ENCODE measurements at regions not wholly inside any gene's neighbourhood (a gene's known extent, or its start where the extent isn't known, plus 50 kb on each side); places are given as distances from the start of the nearest gene placed in this dataset.

- no peak for DNase-seq (ENCODE audit: low read depth, low spot score)
- ChIA-PET POLR2A (no interaction called here), CTCF (no interaction called here)
- no peak for TF ChIP-seq CTCF (IDR thresholded peaks at IDR 0.05; ENCODE audit: low read depth, low read length)
- Histone ChIP-seq H3K27ac (ENCODE audit: low read depth, low read length) (no peak overlapping the region), H3K9me3 (ENCODE audit: control insufficient read depth, insufficient read depth, low read length) (peaks cover 6% of the 10 kb centered on the region), H3K27me3 (ENCODE audit: control insufficient read depth, insufficient read depth, low read length) (no peaks in the 10 kb centered on the region), H3K4me3 (ENCODE audit: low read depth, low read length) (no peak overlapping the region)
Measured at GRCh38 chr5:162360373-162360931, 292.9 kb downstream of the GABRG2 start.

GRCh38 chr5:162372256-162372655, 304.7 kb downstream of the GABRG2 start:
- CTCF ChIA-PET: interaction anchor here (0.5 kb wide), 1 partner anchor 26 kb away, joined by 3 read pairs; no protein-coding TSS in a partner anchor
- POLR2A ChIA-PET: no interaction called here
- Histone ChIP-seq H3K9me3 (ENCODE audit: control insufficient read depth, insufficient read depth, low read length) (peaks cover 5% of the 10 kb centered on the region; the same call in 1 of the 2 replicates), H3K27ac (ENCODE audit: low read depth, low read length) (no peak overlapping the region), H3K4me3 (ENCODE audit: low read depth, low read length) (no peak overlapping the region), H3K27me3 (ENCODE audit: control insufficient read depth, insufficient read depth, low read length) (no peaks in the 10 kb centered on the region)
- no peak for TF ChIP-seq CTCF (IDR thresholded peaks at IDR 0.05; ENCODE audit: low read depth, low read length)
- DNase-seq (ENCODE audit: low read depth, low spot score): no peak

GRCh38 chr5:162377895-162378294, 310.3 kb downstream of the GABRG2 start:
- no peak for TF ChIP-seq CTCF (IDR thresholded peaks at IDR 0.05; ENCODE audit: low read depth, low read length)
- POLR2A ChIA-PET: no interaction called here
- Histone ChIP-seq H3K9me3 (ENCODE audit: control insufficient read depth, insufficient read depth, low read length) (peaks cover 4% of the 10 kb centered on the region; the same call in 1 of the 2 replicates), H3K27ac (ENCODE audit: low read depth, low read length) (no peak overlapping the region), H3K4me3 (ENCODE audit: low read depth, low read length) (no peak overlapping the region), H3K27me3 (ENCODE audit: control insufficient read depth, insufficient read depth, low read length) (no peaks in the 10 kb centered on the region)
- CTCF ChIA-PET: no interaction called here
- DNase-seq (ENCODE audit: low read depth, low spot score): no peak

- ChIA-PET CTCF (interaction anchor here (0.6 kb wide), 1 partner anchor 417 kb away, joined by 3 read pairs; no protein-coding TSS in a partner anchor), POLR2A (no interaction called here)
- H3K9me3 ChIP-seq (ENCODE audit: control insufficient read depth, insufficient read depth, low read length): peaks cover 9% of the 10 kb centered on the region
- TF ChIP-seq CTCF (IDR thresholded peaks at IDR 0.05; ENCODE audit: low read depth, low read length): no peak
- no peaks in the 10 kb centered on the region for H3K27me3 ChIP-seq (ENCODE audit: control insufficient read depth, insufficient read depth, low read length)
- no peak overlapping the region for H3K4me3 ChIP-seq (ENCODE audit: low read depth, low read length)
- no peak overlapping the region for H3K27ac ChIP-seq (ENCODE audit: low read depth, low read length)
- DNase-seq (ENCODE audit: low read depth, low spot score): no peak
Measured at GRCh38 chr5:162382839-162383238, 315.3 kb downstream of the GABRG2 start.

GRCh38 chr5:162384225-162384624, 316.7 kb downstream of the GABRG2 start:
- no peak for TF ChIP-seq CTCF (IDR thresholded peaks at IDR 0.05; ENCODE audit: low read depth, low read length)
- H3K9me3 ChIP-seq (ENCODE audit: control insufficient read depth, insufficient read depth, low read length): peaks cover 12% of the 10 kb centered on the region
- DNase-seq (ENCODE audit: low read depth, low spot score): no peak
- POLR2A ChIA-PET: no interaction called here
- no peaks in the 10 kb centered on the region for H3K27me3 ChIP-seq (ENCODE audit: control insufficient read depth, insufficient read depth, low read length)
- H3K4me3 ChIP-seq (ENCODE audit: low read depth, low read length): no peak overlapping the region
- no peak overlapping the region for H3K27ac ChIP-seq (ENCODE audit: low read depth, low read length)
- CTCF ChIA-PET: no interaction called here
